ENCODE measurements at regions not wholly inside any gene's neighbourhood (a gene's known extent, or its start where the extent isn't known, plus 50 kb on each side); places are given as distances from the start of the nearest gene placed in this dataset.
A peak's percentile ranks its signal among the peaks of the same experiment; 100 is the strongest.

GRCh38 chr2:234411793-234412192, 85.1 kb downstream of the ARL4C start:
- H2AFZ ChIP-seq (ENCODE audit: low read length), result no peak overlapping the region
- H3F3A ChIP-seq (ENCODE audit: low read depth), result no peaks in the 10 kb centered on the region
- no peaks in the 10 kb centered on the region for H3K9me3 ChIP-seq (ENCODE audit: insufficient read depth, low read depth, low read length)
- H3K9ac ChIP-seq (ENCODE audit: low read depth, low read length, poor library complexity, severe bottlenecking), result no peak overlapping the region
- H3K4me1 ChIP-seq (ENCODE audit: insufficient read depth, low read length, poor library complexity, severe bottlenecking), result no peaks in the 10 kb centered on the region
- no peak overlapping the region for H3K4me3 ChIP-seq (ENCODE audit: low read length, poor library complexity, severe bottlenecking)
- H3K79me2 ChIP-seq (ENCODE audit: insufficient read depth, low read length), result no peaks in the 10 kb centered on the region
- no peaks in the 10 kb centered on the region for H4K20me1 ChIP-seq (ENCODE audit: insufficient read depth, low read length, poor library complexity, severe bottlenecking)
- TF ChIP-seq CTCF (conservative IDR thresholded peaks at IDR 0.05; ENCODE audit: low read length) (no peak), EZH2phosphoT487 (IDR thresholded peaks at IDR 0.05; ENCODE audit: borderline replicate concordance) (no peak)
- H3K36me3 ChIP-seq (ENCODE audit: insufficient read depth, low read length), result no peaks in the 10 kb centered on the region
- H3K4me2 ChIP-seq (ENCODE audit: low read depth, low read length, poor library complexity, severe bottlenecking), result no peak overlapping the region
- H3K9me2 ChIP-seq (replicated peaks; ENCODE audit: low read depth, low read length), result no peaks in the 10 kb centered on the region
- no peaks in the 10 kb centered on the region for H3K27me3 ChIP-seq (ENCODE audit: insufficient read depth, low read length, poor library complexity, severe bottlenecking)

- Histone ChIP-seq H3K4me3 (ENCODE audit: low read length, poor library complexity, severe bottlenecking) (no peak overlapping the region), H3K79me2 (ENCODE audit: insufficient read depth, low read length) (no peaks in the 10 kb centered on the region), H3F3A (ENCODE audit: low read depth) (no peaks in the 10 kb centered on the region), H3K4me2 (ENCODE audit: low read depth, low read length, poor library complexity, severe bottlenecking) (no peak overlapping the region), H4K20me1 (ENCODE audit: insufficient read depth, low read length, poor library complexity, severe bottlenecking) (no peaks in the 10 kb centered on the region), H3K9me2 (replicated peaks; ENCODE audit: low read depth, low read length) (no peaks in the 10 kb centered on the region), H3K36me3 (ENCODE audit: insufficient read depth, low read length) (no peaks in the 10 kb centered on the region), H2AFZ (ENCODE audit: low read length) (0 out of 2 replicates have a peak overlapping the region, but pooled peaks have one; percentile 26), H3K9me3 (ENCODE audit: insufficient read depth, low read depth, low read length) (no peaks in the 10 kb centered on the region), H3K4me1 (ENCODE audit: insufficient read depth, low read length, poor library complexity, severe bottlenecking) (no peaks in the 10 kb centered on the region), H3K27me3 (ENCODE audit: insufficient read depth, low read length, poor library complexity, severe bottlenecking) (no peaks in the 10 kb centered on the region), H3K9ac (ENCODE audit: low read depth, low read length, poor library complexity, severe bottlenecking) (no peak overlapping the region)
- TF ChIP-seq CTCF (conservative IDR thresholded peaks at IDR 0.05; ENCODE audit: low read length), result no peak
- no peak for TF ChIP-seq EZH2phosphoT487 (IDR thresholded peaks at IDR 0.05; ENCODE audit: borderline replicate concordance)
These were observed 86.4 kb downstream of the ARL4C start for GRCh38 chr2:234410526-234410925.

- no peaks in the 10 kb centered on the region for H3K4me1 ChIP-seq (ENCODE audit: insufficient read depth, low read length, poor library complexity, severe bottlenecking)
- H3K9me3 ChIP-seq (ENCODE audit: insufficient read depth, low read depth, low read length), result no peaks in the 10 kb centered on the region
- H3F3A ChIP-seq (ENCODE audit: low read depth), result no peaks in the 10 kb centered on the region
- no peaks in the 10 kb centered on the region for H3K9me2 ChIP-seq (replicated peaks; ENCODE audit: low read depth, low read length)
- H3K36me3 ChIP-seq (ENCODE audit: insufficient read depth, low read length), result no peaks in the 10 kb centered on the region
- H3K4me3 ChIP-seq (ENCODE audit: low read length, poor library complexity, severe bottlenecking), result no peak overlapping the region
- H4K20me1 ChIP-seq (ENCODE audit: insufficient read depth, low read length, poor library complexity, severe bottlenecking), result no peaks in the 10 kb centered on the region
- no peaks in the 10 kb centered on the region for H3K79me2 ChIP-seq (ENCODE audit: insufficient read depth, low read length)
- H2AFZ ChIP-seq (ENCODE audit: low read length), result no peak overlapping the region
- TF ChIP-seq CTCF (conservative IDR thresholded peaks at IDR 0.05; ENCODE audit: low read length) (no peak), EZH2phosphoT487 (IDR thresholded peaks at IDR 0.05; ENCODE audit: borderline replicate concordance) (no peak)
- H3K4me2 ChIP-seq (ENCODE audit: low read depth, low read length, poor library complexity, severe bottlenecking), result no peak overlapping the region
- H3K9ac ChIP-seq (ENCODE audit: low read depth, low read length, poor library complexity, severe bottlenecking), result no peak overlapping the region
- no peaks in the 10 kb centered on the region for H3K27me3 ChIP-seq (ENCODE audit: insufficient read depth, low read length, poor library complexity, severe bottlenecking)
These were observed 87.3 kb downstream of the ARL4C start for GRCh38 chr2:234409590-234409989.

Measured in Loucy (cell line).